ENCODE measurements at regions not wholly inside any gene's neighbourhood (a gene's known extent, or its start where the extent isn't known, plus 50 kb on each side); places are given as distances from the start of the nearest gene placed in this dataset.
A peak's percentile ranks its signal among the peaks of the same experiment; 100 is the strongest.
"Not testable (repeated sequence)": the region's sequence is repeated elsewhere in the genome, so short reads cannot be mapped to it uniquely, and the experiment has no call there.

- DNase-seq (ENCODE audit: low read depth in 2 of 2), result no peak
These were observed 198.6 kb upstream of the DAB2 start for GRCh38 chr5:39623291-39623865.

- DNase-seq (ENCODE audit: low read depth in 2 of 2), result no peak
These were observed 197.5 kb upstream of the DAB2 start for GRCh38 chr5:39622281-39622680.

DNA sequence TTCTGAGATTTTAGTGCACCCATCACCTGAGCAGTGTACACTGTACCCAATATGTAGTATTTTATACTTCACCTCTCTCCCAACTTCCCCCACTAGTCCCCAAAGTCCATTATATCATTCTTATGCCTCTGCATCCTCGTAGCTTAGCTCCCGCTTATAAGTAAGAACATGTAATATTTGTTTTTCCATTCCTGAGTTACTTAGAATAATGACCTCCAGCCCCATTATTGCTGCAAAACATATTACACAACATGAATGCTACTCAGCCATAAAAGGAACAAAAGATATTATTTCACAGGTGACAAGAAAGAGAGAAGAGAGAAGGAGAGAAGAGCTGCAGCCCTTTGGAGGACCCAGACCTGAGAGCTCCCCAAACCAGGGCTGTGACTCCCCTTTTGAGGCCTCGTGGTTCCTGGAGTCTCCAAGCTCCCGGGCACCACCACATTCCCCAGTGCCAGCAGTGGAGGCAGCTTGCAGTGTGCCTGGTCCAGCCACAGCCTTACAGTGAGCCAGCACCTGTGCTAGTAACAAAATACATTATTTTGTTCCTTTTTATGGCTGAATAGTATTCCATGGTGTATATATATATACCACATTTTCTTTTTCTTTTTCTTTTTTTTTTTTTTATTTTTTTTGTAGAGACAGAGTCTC, 194.5 kb upstream of the DAB2 start:
- no peak for DNase-seq (ENCODE audit: low read depth in 2 of 2)

DNA sequence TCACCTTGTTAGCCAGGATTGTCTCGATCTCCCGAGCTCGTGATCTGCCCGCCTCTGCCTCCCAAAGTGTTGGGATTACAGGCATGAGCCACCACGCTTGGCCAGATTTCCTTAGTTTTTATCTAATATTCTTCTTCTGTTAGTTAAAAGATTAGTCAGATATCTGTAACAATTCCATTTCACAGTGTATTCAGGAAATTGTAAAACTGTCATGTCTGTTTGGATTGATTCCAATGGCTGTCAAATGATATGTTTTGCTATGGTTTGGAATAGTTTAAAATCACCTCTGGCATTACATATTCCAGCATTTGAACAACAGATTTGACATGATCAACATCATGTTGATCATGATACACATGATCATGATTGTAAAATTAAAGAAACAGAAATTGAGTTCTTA, 193.6 kb upstream of the DAB2 start:
- peak in 1 of 2 donors; percentile 42 for DNase-seq (ENCODE audit: low read depth in 2 of 2)

DNA sequence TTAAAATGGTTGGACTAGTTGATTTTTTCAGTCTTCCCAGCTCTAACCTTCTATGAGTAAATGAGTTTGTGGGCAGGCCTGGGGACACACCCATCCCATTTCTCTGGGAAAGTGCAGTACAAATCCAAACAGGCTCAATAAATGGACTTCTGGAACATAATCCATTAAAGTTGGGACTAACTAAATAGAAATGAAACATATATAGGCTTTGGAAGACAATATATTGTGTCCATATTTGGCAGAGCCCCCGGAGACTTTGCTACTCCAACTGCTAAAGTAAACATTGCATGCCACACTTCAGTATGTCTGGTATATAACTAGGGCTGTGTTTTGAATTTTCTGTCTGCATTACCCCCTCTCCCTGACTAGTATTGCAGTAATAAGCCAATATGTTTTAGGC, 191.4 kb upstream of the DAB2 start:
- DNase-seq (ENCODE audit: low read depth in 2 of 2), result no peak

GRCh38 chr5:39611076-39611475, 186.3 kb upstream of the DAB2 start:
- DNase-seq (ENCODE audit: low read depth in 2 of 2), result not testable (repeated sequence)

GRCh38 chr5:39608024-39608423, 183.2 kb upstream of the DAB2 start:
- DNase-seq (ENCODE audit: low read depth in 2 of 2), result no peak

GRCh38 chr5:39606591-39606990, 181.8 kb upstream of the DAB2 start:
- DNase-seq (ENCODE audit: low read depth in 2 of 2), result no peak

GRCh38 chr5:39605588-39606575, 181.1 kb upstream of the DAB2 start:
- peak; percentile 36 to 38 for DNase-seq (ENCODE audit: low read depth in 2 of 2)

- DNase-seq (ENCODE audit: low read depth in 2 of 2), result no peak
These were observed 180.4 kb upstream of the DAB2 start for GRCh38 chr5:39605145-39605544.

- peak; percentile 27 to 29 for DNase-seq (ENCODE audit: low read depth in 2 of 2)
These were observed 179.7 kb upstream of the DAB2 start for GRCh38 chr5:39604491-39604890.

GRCh38 chr5:39599721-39600431, 175.1 kb upstream of the DAB2 start:
- DNase-seq (ENCODE audit: low read depth in 2 of 2), result peak; percentile 29 to 44

DNA sequence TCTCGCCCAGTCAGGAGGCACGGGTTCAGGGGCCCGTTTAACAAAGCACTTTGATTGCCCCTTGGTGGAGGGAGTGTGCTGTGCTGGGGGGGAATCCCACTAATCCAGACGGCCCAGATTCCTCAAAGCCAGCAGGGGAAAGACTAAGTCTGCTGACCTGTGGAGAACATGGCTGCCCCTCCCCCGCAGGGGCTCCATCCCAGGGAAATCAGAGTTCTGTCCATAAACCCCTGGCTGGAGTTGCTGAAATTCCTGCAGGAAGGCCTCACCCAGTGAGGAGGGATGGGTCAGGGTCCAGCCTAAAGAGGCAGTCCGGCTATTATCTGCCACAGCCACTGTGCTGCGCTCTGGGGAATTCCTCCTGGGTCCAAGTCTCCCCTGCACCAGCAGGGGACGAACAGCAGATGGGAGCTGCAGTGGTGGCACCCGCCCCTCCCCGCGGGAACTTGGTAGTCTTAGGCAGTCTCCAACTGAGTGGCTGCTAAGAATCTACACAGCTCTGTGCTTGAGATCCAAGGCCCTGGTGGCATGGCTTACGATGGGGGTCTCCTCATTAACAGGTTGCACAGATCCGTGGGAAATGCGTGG, 174.0 kb upstream of the DAB2 start:
- DNase-seq (ENCODE audit: low read depth in 2 of 2), result no peak

DNA sequence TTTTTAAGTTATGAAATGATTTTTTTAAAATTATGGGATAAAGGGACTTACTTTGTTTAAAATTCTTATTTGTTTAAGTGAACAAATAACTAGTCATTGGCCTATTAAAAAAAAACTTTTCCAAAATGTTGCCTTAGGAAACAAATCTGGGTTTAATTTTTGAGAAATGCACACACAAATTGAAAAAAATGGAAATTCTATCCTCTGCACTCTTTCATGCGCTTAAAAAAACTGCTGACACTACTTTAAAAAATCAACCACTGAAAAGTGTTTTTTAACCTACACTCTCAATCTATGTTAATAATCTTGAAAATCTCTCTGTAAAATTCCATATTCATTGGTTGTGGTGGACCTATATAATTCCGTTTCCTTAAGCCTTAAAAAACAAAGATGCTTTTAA, 163.4 kb upstream of the DAB2 start:
- DNase-seq (ENCODE audit: low read depth in 2 of 2), result no peak

DNA sequence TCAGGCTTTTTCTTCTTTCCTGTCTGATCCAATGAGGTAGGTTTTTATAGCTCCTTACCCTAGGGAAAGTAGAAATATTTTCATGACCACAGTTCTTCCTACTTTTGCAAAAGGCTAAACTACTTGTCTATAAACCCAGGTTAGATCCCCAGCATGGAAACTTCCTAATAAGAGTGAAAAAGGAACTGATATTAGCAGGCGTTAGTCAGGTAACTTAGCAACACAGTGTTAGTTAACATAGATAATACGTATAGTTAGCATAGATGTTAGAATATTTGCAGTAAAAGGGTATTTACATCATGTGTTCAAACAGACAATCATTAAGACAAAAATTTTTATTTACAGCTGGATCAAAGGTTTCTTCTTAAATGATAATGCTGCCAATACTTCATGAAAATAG, 162.9 kb upstream of the DAB2 start:
- no peak for DNase-seq (ENCODE audit: low read depth in 2 of 2)

DNA sequence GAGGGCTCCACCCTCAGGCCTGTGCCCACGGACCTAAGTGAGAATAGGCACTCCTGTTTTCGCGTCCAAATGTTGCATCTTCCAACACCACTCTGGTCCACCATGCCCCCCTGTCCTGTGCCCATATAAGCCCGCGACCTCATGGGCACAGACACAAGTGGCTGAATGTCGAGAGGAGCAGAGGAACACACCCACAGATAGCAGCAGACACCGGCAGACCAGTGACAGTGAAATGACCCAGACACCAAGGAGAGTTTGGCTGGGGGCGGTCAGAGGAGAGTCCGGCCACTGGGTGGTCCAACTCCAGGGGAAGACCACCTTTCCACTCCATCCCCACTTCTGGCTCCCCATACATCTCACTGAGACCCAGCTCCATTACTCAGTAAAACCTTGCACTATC, 161.4 kb upstream of the DAB2 start:
- DNase-seq (ENCODE audit: low read depth in 2 of 2), result no peak

DNA sequence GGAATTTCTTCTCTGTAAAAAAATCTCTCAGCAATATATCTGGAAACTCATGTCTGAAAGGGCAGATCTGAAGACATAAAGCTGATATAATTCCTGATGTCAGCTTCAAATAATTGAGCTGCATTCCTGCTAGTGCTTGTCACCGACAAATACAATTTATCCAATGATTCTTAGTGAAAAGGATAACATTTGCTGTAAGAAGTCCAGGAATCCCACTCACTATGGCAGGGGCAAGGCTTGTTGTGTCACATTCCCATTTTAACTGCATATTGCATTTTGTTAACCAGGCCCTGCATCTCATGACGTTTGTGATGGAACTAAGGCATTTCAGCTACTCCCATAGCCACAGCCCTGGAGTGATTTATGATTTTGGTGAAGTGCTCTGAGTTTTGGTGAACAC, 160.1 kb upstream of the DAB2 start:
- peak in 1 of 2 donors; percentile 5 for DNase-seq (ENCODE audit: low read depth in 2 of 2)

- peak; percentile 2 to 30 for DNase-seq (ENCODE audit: low read depth in 2 of 2)
These were observed 156.1 kb upstream of the DAB2 start for GRCh38 chr5:39580702-39581453.

DNA sequence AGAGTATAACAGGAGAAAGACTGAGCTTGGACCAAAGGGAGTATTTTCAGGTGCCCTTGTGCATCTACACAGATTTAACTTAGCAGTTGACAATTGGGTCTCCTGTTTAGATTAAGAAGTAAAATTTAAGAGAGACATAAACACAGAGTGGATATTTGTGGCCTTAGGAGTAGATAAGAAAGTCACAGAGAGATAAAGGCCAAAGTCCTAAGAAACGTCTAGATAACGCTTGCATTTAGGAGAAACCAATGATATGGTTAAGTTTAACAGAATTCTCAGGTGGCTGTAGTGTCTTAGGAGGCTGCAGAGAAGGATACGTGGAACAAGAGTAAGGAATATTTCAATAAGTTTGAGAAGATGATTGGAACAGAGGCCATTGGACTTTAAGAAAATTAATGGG, 155.0 kb upstream of the DAB2 start:
- no peak for DNase-seq (ENCODE audit: low read depth in 2 of 2)

GRCh38 chr5:39578887-39579497, 154.2 kb upstream of the DAB2 start:
- DNase-seq (ENCODE audit: low read depth in 2 of 2), result peak; percentile 46 to 56
